Gastroesophageal sphincter (tissue), 3 donors: ENCODE measurements at regions not wholly inside any gene's neighbourhood (a gene's known extent, or its start where the extent isn't known, plus 50 kb on each side); places are given as distances from the start of the nearest gene placed in this dataset.

ENCODE experiments used
- CTCF ChIP-seq, 4 experiments: fragments of 200-600 bp in 2 of 4; fragments of 450-650 bp in 2 of 4; sonication (generic) in 1 of 4; IDR thresholded peaks; one replicate each; pipeline ENCODE4 v1.5.1; 2017 to 2019; ENCODE audit warnings: antibody characterized with exemption in 4 of 4, mild to moderate bottlenecking in 2 of 4, moderate library complexity in 2 of 4
- EP300 ChIP-seq: sonication (generic); formaldehyde crosslinking; IDR thresholded peaks from one replicate; pipeline ENCODE4 v1.6.1; 2017; ENCODE audit warnings: antibody characterized with exemption, mild to moderate bottlenecking
- POLR2A ChIP-seq, 2 donors: fragments of 450-650 bp; IDR thresholded peaks; one replicate each; pipeline ENCODE4 v1.6.1; 2017; ENCODE audit warnings: antibody characterized with exemption in 2 of 2, mild to moderate bottlenecking in 2 of 2, moderate library complexity in 1 of 2
- POLR2AphosphoS5 ChIP-seq: sonication (generic); formaldehyde crosslinking; IDR thresholded peaks from one replicate; pipeline ENCODE4 v1.6.1; 2017; ENCODE audit warnings: antibody characterized with exemption

GRCh38 chr11:119802670-119803069, 73.7 kb upstream of the NECTIN1 start:
- TF ChIP-seq CTCF (IDR thresholded peaks at IDR 0.05): no peak
- no peak for TF ChIP-seq POLR2AphosphoS5
- no peak for TF ChIP-seq POLR2A (IDR thresholded peaks at IDR 0.05)
- TF ChIP-seq EP300: no peak
